ENCODE measurements at regions not wholly inside any gene's neighbourhood (a gene's known extent, or its start where the extent isn't known, plus 50 kb on each side); places are given as distances from the start of the nearest gene placed in this dataset.

DNA sequence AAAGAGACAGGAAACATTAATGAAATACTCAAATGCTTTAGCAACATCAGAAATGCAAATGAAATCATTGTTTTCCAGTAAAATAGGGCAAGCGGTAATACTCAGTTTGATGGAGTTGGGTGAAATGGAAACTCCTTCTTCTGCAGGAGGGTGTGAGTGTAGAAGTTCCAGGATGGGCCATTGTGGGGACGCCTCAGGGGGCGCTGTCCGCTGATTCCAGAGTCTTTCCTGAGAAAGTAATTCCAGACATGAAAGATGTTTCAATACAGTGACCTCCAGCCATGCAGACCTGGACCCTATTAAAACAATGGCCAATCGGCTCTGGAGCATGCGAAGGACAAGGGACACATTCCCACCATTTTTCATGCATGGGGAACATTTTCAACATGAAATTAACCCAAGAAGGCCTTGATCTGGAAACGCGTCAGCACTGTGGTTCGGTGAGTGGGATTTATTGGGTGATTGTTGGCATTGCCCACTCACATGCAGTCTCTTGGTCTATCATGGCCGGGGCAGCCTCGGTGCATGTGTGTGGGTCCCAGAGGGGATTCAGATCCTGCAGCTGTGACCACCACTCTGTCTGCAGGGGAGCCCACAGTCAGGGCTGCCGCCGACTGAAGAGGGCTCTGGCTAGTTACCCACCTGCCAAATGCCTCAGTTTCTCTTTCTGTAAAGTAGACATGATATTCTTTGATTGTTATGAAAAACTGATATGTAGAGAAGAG lies 132.6 kb upstream of the IRX4 start:
- no peak for DNase-seq

DNA sequence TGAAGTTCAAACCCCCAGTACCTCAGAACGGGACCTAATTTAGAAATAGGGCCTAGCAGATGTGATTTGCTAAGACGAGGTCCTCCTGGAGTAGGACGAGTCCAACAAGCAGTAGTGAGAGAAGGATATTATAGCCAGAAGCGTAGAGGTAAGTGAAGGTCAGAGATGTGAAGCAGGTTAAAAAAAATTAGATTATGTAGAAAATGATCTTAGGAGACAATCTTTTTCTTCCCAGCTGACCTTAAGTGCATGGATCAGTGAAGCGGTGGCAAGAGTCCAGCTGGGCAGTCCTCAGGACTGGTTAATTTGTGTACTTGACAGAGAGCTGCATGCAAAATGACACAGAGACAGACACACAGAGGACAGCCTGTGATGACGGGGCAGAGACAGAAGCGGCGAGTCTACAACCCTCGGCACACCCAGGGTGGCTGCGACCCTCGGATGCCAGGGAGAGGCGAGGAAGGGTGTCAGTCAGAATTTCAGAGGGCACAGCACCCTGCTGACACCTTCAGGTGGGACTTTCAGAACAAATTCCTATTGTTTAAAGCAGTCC lies 131.4 kb upstream of the IRX4 start:
- no peak for DNase-seq

GRCh38 chr5:2013301-2014057 lies 130.8 kb upstream of the IRX4 start:
- DNase-seq, result no peak

DNA sequence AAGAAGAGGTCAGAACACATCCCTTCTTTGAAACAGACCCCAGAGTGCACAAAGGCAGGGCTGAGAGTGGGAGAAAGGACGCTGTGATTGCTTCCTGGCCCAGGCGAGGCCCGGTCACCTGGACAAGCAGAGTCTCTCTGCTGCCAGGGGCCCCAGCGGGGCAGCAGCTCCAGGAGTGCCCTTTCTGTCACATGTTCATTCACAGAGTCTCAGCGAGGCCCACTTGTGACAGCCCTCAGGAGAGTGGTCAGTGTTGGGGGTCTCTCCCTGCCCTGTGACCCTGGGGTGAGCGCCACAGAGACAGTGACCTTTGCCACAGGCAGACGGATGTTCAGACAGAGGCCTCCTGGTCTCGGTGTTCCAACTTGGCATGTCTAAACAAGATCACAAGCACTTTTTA lies 130.2 kb upstream of the IRX4 start:
- DNase-seq, result no peak

DNA sequence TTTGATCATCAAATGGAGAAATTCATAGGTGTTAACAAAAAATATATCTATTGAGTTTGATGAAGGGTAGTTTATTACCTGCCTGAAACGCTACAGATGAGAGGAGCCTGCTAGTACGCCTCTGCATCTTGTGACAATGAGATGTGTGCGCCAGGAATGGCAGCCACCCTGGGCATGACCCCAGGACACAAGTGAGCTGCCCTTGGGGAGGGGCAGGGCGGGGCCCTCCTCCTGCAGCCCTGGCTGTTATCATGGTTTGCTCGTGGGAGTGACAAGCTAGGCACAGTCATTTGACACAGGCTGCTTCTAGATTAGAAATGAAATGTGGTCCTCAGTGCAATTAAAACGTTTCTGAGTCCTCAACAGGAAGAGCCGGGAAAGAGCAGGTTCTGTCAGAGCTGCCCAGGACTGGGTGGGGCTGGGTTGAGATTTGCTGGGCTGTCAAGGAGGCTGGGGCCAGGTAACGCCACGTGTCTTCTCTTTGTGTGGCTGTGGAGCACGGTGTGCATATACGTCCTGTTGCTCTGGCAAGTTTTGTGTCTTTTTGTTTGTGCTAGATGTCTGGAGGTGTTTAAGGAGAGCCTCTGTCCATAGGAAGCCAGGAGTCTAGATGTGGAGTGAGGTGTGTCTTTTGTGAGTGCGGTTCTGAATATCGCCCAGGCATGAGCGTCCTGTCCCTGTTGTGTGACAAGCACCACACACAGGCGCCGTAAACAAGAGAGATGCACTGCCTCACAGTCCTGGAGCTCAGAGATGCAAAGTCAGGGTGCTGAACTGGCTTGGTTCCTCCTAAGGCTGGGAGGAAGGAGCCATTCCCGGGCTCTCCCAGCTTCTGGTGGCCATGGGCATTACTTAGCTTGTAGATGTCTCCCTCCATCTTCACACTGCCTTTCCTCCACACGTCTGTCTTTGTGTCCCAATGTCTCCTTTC lies 129.0 kb upstream of the IRX4 start:
- no peak for DNase-seq

DNA sequence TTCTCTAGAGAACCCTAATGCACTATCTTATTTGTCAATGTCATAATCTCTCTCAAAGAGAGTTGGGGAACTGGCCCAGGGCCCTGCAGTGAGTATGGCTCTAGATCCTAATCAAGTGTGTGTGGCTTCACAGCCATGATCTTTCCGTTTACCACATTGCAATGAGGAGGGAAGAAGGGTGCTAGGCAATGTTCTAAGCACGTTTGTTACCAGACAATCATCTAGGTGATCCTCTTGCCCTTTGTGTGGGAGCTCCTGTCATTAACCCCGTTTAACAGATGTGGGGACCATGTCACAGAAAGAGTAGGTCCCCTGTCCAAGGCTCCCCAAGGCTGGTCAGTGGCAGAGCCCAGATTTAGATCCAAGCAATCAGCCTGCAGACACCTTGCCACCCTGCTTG lies 128.2 kb upstream of the IRX4 start:
- no peak for DNase-seq

- DNase-seq, result no peak
Observed at GRCh38 chr5:2009986-2010914, 127.5 kb upstream of the IRX4 start.

GRCh38 chr5:2008851-2009629 lies 126.3 kb upstream of the IRX4 start:
- no peak for DNase-seq

- no peak for DNase-seq
Observed at GRCh38 chr5:2007878-2008501, 125.3 kb upstream of the IRX4 start.

GRCh38 chr5:2007496-2007877 lies 124.8 kb upstream of the IRX4 start:
- no peak for DNase-seq

DNA sequence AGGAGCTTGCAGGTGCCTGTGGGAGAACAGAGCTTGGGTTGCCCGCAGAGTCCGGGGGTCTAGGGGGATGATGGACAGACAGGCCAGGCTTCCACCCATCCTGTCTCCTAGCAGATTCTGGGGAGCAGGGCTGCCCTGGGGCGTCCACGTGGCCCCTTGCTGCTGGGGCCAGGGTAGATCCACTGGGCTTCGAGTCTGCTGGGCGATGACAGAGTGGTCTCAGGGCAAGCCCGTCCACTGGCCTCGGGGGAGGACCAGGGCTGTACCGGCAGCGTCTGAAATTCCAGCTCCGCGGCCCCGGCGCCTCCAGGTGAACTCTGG lies 124.2 kb upstream of the IRX4 start:
- no peak for DNase-seq

GRCh38 chr5:2006193-2006970 lies 123.7 kb upstream of the IRX4 start:
- no peak for DNase-seq

GRCh38 chr5:2005101-2006041 lies 122.6 kb upstream of the IRX4 start:
- no peak for DNase-seq

DNA sequence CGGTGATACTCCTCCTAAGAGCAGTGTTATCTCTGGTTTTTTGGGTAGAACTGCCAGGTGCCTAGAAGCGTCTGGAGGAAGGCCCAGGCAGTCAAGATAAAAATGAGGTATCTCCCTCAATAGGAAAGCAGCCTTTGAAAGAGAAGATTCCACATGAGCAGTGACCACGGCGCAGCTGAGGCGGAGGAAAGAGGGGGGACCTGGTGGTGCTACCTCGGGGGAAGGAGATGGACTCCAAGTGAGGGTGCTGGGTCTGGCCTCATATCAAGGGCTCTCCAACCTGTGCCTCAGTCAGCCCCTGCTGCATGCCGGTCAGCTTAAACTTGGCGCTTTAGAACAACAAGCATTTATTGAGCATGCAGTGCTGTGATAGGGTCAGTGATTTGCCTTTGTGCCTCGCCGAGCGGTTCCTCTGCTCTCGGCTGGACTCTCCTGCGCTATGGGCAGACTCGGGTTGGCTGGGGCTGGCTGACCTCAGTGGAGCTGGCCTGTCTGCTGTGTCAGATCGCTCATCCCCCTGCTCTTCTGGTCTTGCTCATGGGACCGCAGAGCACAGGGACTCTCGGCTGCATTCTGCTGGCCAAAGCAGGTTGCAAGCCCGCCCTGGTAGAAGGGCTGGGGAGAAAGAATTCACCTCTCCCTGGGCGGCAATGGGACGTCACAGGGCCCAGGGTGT lies 121.1 kb upstream of the IRX4 start:
- DNase-seq, result no peak

GRCh38 chr5:2003206-2003605 lies 120.5 kb upstream of the IRX4 start:
- no peak for DNase-seq

GRCh38 chr5:2001300-2001699 lies 118.6 kb upstream of the IRX4 start:
- DNase-seq, result no peak

DNA sequence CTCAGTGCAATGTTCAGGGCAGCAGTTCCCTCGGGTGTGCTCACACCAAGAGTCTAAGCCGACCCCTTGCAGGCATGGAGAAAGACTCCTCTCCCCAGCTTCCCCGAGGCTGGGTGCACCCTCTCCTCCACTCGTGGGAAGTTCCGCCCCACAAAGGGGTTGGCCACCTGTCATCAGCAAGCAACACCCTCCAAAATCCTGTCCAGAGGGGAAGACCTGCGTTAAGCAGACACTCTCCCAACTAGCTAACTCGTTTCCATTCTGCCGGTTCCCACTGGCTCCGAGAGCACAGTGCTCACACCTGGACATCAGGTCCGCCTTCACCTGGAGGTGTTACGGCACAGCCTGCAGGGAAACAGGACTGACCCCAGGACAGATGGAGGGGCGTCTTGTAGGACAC lies 117.9 kb upstream of the IRX4 start:
- DNase-seq, result no peak

DNA sequence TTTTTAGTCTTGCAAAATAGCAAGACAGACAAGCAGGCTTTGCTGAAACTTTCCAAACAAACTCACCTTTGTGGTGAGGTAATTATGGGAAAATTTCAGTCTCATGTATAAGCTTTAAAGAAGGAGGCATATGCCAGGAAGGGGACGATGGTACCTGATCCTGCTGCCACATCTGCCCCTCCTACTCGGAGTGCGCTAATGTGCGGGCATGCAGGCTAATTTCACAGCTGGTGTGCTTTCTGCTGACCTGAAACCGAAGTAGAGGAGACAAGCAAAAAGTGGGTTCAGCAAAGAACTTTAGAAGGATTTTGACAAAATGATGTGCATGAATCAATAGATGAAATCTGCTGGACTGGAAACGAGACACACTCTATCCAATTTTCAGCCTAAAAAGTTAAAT lies 117.1 kb upstream of the IRX4 start:
- DNase-seq, result no peak

Measured in CD4-positive, alpha-beta T cell treated with Interleukin-17A for 4 hours (primary cell).